K562 (cell line): ENCODE measurements at regions not wholly inside any gene's neighbourhood (a gene's known extent, or its start where the extent isn't known, plus 50 kb on each side); places are given as distances from the start of the nearest gene placed in this dataset.

Experiments used
- ARID3A ChIP-seq: IDR thresholded peaks from 2 replicates; pipeline ENCODE4 v1.6.1; 2012; ENCODE audit warnings: low read depth, low read length, improper control_type of control experiment, borderline replicate concordance
- ATF4 ChIP-seq: fragments of 450-650 bp; formaldehyde crosslinking; IDR thresholded peaks from 2 replicates; pipeline ENCODE4 v1.4.0; 2022; ENCODE audit warnings: mild to moderate bottlenecking, moderate library complexity
- CEBPZ ChIP-seq: fragments of 150-350 bp; IDR thresholded peaks from 2 replicates; pipeline ENCODE4 v1.6.1; 2014; ENCODE audit warnings: low read depth, mild to moderate bottlenecking, low read length, borderline replicate concordance
- CREM ChIP-seq: IDR thresholded peaks from 2 replicates; pipeline ENCODE4 v1.6.1; 2014; ENCODE audit warnings: antibody characterized with exemption, low read depth
- DLX4 ChIP-seq: fragments of 250-450 bp; sonication (Bioruptor Pico); IDR thresholded peaks from 2 replicates; pipeline ENCODE4 v1.6.1; 2021; ENCODE audit warnings: mild to moderate bottlenecking
- DPF2 ChIP-seq: fragments of 450-650 bp; IDR thresholded peaks from 2 replicates; pipeline ENCODE4 v1.6.1; 2016
- ETS1 ChIP-seq: conservative IDR thresholded peaks from 2 replicates; pipeline ENCODE4 v1.6.1; 2011; ENCODE audit warnings: low read depth, mild to moderate bottlenecking, low read length; ENCODE audit not compliant: control insufficient read depth
- GTF2A2 ChIP-seq: IDR thresholded peaks from 2 replicates; pipeline ENCODE4 v1.6.1; 2016; ENCODE audit warnings: mild to moderate bottlenecking, missing genetic modification characterization, missing compliant biosample characterization
- MEF2A ChIP-seq: IDR thresholded peaks from 2 replicates; pipeline ENCODE4 v1.6.1; 2011; ENCODE audit warnings: low read depth, mild to moderate bottlenecking, low read length, moderate library complexity; ENCODE audit not compliant: control insufficient read depth
- NEUROD1 ChIP-seq: fragments of 150-350 bp; IDR thresholded peaks from 2 replicates; pipeline ENCODE4 v1.6.1; 2014; ENCODE audit warnings: borderline replicate concordance, low read length, low read depth; ENCODE audit not compliant: partially characterized antibody
- NFYB ChIP-seq: IDR thresholded peaks from 2 replicates; pipeline ENCODE4 v1.6.1; 2011; ENCODE audit warnings: mild to moderate bottlenecking, moderate library complexity; ENCODE audit not compliant: insufficient read length; ENCODE audit errors: extremely low read depth
- TEAD4 ChIP-seq, 2 experiments: sonication (generic) in 1 of 2; formaldehyde crosslinking in 1 of 2; IDR thresholded peaks; 2 replicates each; pipeline versions ENCODE4 v1.6.1 to v1.8.0; 2012 to 2022; ENCODE audit warnings: borderline replicate concordance in 1 of 2, inconsistent platforms in 1 of 2, low read length in 1 of 2, mild to moderate bottlenecking in 1 of 2, missing genetic modification reagents in 1 of 2
- XRCC4 ChIP-seq: IDR thresholded peaks from one replicate; pipeline ENCODE4 v1.6.1; 2011; ENCODE audit not compliant: insufficient read depth, insufficient read length; ENCODE audit errors: extremely low read depth
- ZNF778 ChIP-seq: fragments of 450-650 bp; formaldehyde crosslinking; IDR thresholded peaks from 2 replicates; pipeline ENCODE4 v1.4.0; 2020; ENCODE audit warnings: mild to moderate bottlenecking, moderate library complexity
- TF ChIP-seq, protein P1 (sequence below): fragments of 450-650 bp; IDR thresholded peaks from 2 replicates; pipeline ENCODE4 v1.6.1; 2017; ENCODE audit warnings: antibody characterized with exemption
- TF ChIP-seq, protein P2 (sequence below): fragments of 450-650 bp; IDR thresholded peaks from 2 replicates; pipeline ENCODE4 v1.7.0; 2016; ENCODE audit warnings: borderline replicate concordance

- TF ChIP-seq GTF2A2 (tag) (no peak), DLX4 (CRISPR knock-in tag) (no peak), NEUROD1 (peak; percentile 31), XRCC4 (no peak), NFYB (peak; percentile 47), ATF4 (CRISPR knock-in tag) (no peak), CREM (peak; percentile 88), DPF2 (peak; percentile 92), TEAD4 (IDR thresholded peaks at IDR 0.05; ENCODE audit: low read length) (peak; percentile 97), TEAD4 (CRISPR knock-in tag; IDR thresholded peaks at IDR 0.05; ENCODE audit: borderline replicate concordance) (no peak), ETS1 (no peak), CEBPZ (no peak), ARID3A (peak; percentile 69; the same call in 1 of the 2 replicates), ZNF778 (CRISPR knock-in tag) (no peak), MEF2A (no peak)
- TF ChIP-seq, protein P1, sequence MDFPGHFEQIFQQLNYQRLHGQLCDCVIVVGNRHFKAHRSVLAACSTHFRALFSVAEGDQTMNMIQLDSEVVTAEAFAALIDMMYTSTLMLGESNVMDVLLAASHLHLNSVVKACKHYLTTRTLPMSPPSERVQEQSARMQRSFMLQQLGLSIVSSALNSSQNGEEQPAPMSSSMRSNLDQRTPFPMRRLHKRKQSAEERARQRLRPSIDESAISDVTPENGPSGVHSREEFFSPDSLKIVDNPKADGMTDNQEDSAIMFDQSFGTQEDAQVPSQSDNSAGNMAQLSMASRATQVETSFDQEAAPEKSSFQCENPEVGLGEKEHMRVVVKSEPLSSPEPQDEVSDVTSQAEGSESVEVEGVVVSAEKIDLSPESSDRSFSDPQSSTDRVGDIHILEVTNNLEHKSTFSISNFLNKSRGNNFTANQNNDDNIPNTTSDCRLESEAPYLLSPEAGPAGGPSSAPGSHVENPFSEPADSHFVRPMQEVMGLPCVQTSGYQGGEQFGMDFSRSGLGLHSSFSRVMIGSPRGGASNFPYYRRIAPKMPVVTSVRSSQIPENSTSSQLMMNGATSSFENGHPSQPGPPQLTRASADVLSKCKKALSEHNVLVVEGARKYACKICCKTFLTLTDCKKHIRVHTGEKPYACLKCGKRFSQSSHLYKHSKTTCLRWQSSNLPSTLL: no peak
- TF ChIP-seq, protein P2, sequence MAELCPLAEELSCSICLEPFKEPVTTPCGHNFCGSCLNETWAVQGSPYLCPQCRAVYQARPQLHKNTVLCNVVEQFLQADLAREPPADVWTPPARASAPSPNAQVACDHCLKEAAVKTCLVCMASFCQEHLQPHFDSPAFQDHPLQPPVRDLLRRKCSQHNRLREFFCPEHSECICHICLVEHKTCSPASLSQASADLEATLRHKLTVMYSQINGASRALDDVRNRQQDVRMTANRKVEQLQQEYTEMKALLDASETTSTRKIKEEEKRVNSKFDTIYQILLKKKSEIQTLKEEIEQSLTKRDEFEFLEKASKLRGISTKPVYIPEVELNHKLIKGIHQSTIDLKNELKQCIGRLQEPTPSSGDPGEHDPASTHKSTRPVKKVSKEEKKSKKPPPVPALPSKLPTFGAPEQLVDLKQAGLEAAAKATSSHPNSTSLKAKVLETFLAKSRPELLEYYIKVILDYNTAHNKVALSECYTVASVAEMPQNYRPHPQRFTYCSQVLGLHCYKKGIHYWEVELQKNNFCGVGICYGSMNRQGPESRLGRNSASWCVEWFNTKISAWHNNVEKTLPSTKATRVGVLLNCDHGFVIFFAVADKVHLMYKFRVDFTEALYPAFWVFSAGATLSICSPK: no peak
These were observed 64.0 kb downstream of the BOLA3 start (continued) for GRCh38 chr2:74083750-74084149.
